ENCODE measurements at regions not wholly inside any gene's neighbourhood (a gene's known extent, or its start where the extent isn't known, plus 50 kb on each side); places are given as distances from the start of the nearest gene placed in this dataset.

DNA sequence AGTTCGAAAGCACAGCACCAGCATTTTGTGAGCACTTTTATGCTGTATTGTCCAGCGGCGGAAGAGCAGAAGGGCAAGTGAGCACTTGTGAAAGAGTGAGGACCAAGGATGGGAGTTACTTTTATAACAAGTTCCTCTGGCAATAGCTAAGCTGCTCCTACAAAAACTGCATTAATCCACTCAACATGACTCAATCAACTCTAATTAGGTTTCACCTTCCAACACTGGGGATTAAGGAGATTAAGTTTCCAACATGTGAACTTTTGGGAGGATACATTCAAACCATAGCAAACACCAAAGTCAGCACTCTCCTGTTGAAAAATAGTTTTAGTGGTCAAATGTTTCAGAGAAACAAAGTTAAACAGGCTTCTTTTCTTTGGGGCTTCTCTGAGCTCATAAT is 844.5 kb downstream of the REEP3 start:
- no peak for DNase-seq (ENCODE audit: low spot score)
- Histone ChIP-seq H3K4me3 (no peak overlapping the region), H3K27ac (no peak overlapping the region)
- TF ChIP-seq, protein P1, sequence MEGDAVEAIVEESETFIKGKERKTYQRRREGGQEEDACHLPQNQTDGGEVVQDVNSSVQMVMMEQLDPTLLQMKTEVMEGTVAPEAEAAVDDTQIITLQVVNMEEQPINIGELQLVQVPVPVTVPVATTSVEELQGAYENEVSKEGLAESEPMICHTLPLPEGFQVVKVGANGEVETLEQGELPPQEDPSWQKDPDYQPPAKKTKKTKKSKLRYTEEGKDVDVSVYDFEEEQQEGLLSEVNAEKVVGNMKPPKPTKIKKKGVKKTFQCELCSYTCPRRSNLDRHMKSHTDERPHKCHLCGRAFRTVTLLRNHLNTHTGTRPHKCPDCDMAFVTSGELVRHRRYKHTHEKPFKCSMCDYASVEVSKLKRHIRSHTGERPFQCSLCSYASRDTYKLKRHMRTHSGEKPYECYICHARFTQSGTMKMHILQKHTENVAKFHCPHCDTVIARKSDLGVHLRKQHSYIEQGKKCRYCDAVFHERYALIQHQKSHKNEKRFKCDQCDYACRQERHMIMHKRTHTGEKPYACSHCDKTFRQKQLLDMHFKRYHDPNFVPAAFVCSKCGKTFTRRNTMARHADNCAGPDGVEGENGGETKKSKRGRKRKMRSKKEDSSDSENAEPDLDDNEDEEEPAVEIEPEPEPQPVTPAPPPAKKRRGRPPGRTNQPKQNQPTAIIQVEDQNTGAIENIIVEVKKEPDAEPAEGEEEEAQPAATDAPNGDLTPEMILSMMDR (IDR thresholded peaks at IDR 0.05), result no peak

DNA sequence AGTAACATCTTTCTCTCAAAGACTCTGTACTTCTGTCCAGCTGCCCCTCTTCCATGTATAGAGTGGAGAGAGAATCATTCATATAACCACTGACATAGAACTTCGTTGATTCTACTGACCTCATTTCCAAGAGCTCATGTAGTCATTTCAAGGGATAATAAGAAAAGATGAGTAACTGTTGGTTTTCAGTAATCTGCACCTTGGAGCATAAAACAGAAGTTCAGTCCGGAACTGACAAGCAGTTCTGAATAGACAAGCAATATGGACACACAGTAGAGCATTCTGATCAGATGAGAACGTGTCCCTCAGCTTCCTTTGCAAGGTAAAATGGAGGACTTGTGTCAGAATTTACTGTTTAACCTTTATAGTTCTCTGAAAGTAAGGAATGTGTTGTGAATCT is 847.1 kb downstream of the REEP3 start:
- no peak for DNase-seq (ENCODE audit: low spot score)
- H3K27ac ChIP-seq, result no peak overlapping the region
- H3K4me3 ChIP-seq, result no peak overlapping the region
- TF ChIP-seq, protein P1 (IDR thresholded peaks at IDR 0.05), result no peak

DNA sequence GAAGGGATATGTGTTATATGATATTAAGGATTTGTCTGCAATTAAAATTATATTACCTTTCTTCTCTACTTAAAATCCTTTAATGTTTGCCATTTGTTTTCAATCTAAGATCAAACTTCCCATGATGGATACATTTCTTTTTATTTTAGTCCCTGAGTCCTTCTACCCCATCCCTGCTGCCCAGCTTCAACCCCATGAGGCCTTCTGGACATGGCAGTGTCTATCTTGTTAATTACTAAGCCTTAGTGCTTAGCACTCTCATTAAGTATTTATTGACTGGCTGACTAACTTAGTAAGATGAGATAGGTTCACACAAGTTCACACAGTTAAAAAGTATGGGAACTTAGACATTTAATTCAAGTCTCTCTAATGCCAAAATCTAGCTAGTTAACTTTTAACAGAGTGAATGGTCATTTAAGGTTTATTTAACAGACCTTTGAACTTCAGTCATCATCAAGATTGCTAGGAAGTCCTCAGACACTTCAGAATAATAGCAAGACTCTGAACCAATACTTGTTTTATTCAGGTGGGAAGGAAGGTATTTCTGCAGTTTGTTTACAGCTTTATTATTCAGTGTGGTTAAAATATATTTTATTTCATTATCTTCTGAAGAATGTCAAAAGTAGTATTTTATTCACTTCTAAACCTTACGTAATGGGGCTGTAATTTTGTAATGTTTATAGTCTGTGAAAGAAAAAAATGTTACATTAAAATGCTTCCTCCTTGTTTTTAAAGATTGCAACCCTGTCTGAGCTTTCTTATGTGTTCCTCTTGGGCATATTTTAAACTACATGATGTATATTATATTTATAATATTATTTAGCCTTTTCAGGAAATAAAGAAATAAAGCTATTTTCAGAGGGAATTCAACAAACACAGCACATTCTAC is 848.9 kb downstream of the REEP3 start:
- DNase-seq (ENCODE audit: low spot score), result no peak
- Histone ChIP-seq H3K4me3 (no peak overlapping the region), H3K27ac (no peak overlapping the region)
- TF ChIP-seq, protein P1 (IDR thresholded peaks at IDR 0.05), result no peak

DNA sequence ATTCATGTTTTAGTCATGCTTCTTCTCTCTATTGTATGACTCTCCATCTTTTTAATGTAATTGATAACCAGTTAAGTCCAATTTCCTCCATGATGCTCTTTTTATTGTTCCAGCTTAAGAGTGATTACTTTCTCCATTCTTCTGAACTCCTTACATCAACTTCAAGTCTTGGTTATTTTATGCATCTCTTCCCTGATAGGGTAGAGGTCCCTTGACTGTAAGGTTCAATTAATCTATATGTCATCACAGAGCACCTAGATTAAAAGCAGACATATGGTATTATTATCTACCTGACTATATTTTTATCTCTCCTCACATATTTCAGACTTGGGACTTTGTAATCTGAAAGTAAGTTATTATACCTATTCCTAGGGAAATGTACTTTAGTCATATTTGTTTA is 853.1 kb downstream of the REEP3 start:
- TF ChIP-seq, protein P1 (IDR thresholded peaks at IDR 0.05), result no peak
- no peak overlapping the region for H3K27ac ChIP-seq
- no peak overlapping the region for H3K4me3 ChIP-seq
- no peak for DNase-seq (ENCODE audit: low spot score)

DNA sequence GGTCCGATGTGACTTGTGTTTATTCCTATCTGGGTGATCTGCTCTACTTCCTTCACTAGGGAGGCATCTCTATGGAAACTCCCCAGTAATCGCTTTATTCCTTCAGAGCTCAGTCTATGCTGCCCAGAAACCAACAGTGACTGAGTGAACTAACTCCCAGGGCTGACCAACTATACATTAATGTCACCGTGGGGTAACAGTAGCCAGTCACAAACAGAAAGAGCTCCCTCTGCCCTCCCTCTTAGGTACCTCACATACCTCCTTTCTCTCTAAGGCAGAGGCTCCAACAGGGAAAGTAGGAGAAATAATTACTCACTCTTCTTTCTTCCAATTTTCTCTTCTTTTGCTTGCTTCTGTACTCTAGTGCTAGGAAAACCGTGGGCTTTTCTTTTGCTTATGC is 855.0 kb downstream of the REEP3 start:
- no peak for DNase-seq (ENCODE audit: low spot score)
- H3K27ac ChIP-seq, result no peak overlapping the region
- no peak overlapping the region for H3K4me3 ChIP-seq
- TF ChIP-seq, protein P1 (IDR thresholded peaks at IDR 0.05), result no peak

DNA sequence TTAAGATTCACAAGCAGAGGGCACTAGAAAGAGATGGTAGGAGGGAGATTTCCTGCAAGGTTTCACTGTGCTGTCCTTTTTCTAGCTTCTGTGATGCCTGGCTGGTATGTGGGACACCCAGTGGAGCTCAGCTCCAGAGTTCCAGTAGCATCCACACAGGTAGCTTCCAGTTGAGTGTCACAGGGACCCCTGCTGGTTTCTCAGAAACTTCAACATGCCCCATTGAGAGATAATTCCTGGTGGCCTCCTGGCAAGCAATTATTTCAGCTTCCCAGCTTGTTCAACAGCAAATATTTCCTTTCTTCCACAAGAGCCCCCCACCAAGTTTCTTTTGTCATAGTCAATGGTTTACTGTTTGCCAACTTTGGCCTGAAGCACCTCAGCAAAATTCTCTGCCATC is 858.7 kb downstream of the REEP3 start:
- Histone ChIP-seq H3K4me3 (no peak overlapping the region), H3K27ac (no peak overlapping the region)
- TF ChIP-seq, protein P1 (IDR thresholded peaks at IDR 0.05), result no peak
- DNase-seq (ENCODE audit: low spot score), result no peak

DNA sequence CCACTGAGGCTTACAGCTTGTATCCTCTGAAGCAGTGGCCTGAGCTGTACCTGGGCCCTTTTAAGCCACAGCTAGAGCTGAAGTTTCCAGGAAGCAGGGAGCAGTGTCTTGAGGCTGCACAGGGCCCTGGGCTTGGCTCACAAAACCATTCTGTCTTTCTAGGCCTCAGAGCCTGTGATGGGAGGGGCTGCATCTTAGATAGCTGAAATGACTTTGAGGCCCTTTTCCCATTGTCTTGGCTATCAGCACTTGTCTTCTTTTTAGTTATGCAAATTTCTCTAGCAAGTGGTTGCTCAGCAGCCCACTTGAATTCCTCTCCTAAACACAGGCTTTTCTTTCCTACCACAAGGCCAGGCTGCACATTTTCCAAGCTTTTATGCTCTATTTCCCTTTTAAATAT is 864.2 kb downstream of the REEP3 start:
- H3K4me3 ChIP-seq, result no peak overlapping the region
- no peak overlapping the region for H3K27ac ChIP-seq
- DNase-seq (ENCODE audit: low spot score), result no peak
- TF ChIP-seq, protein P1 (IDR thresholded peaks at IDR 0.05), result no peak

Data from coronary artery (tissue), 2 donors.